GM12872 (cell line): ENCODE measurements at regions not wholly inside any gene's neighbourhood (a gene's known extent, or its start where the extent isn't known, plus 50 kb on each side); places are given as distances from the start of the nearest gene placed in this dataset.

Experiments
- TF ChIP-seq, protein P1 (sequence below): IDR thresholded peaks from 3 replicates; pipeline ENCODE4 v1.5.1; 2011; ENCODE audit warnings: low read depth, mild to moderate bottlenecking, low read length, moderate library complexity; ENCODE audit not compliant: insufficient read depth

DNA sequence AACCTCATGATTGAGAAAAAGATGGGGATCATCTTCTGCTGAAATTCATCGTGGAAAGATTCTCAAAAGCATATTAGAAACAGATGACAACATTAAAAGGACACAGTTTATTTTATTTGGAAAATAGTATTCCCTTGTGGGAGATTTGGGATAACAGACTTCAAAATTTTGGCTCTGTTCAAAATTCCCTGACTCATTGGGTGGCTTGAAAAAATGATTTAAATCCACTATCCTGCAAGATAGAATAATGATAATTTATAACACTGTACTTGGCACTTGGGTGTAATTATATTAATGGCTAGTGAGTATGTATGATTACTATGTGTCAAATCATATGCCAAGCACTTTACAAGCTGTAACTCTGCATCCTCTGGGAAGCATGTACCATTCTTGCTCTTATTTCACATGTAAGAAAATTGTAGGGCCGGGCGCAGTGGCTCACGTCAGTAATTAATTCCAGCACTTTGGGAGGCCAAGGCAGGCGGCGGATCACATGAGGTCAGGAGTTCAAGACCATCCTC is 128.8 kb downstream of the LMNTD1 start:
- TF ChIP-seq, protein P1, sequence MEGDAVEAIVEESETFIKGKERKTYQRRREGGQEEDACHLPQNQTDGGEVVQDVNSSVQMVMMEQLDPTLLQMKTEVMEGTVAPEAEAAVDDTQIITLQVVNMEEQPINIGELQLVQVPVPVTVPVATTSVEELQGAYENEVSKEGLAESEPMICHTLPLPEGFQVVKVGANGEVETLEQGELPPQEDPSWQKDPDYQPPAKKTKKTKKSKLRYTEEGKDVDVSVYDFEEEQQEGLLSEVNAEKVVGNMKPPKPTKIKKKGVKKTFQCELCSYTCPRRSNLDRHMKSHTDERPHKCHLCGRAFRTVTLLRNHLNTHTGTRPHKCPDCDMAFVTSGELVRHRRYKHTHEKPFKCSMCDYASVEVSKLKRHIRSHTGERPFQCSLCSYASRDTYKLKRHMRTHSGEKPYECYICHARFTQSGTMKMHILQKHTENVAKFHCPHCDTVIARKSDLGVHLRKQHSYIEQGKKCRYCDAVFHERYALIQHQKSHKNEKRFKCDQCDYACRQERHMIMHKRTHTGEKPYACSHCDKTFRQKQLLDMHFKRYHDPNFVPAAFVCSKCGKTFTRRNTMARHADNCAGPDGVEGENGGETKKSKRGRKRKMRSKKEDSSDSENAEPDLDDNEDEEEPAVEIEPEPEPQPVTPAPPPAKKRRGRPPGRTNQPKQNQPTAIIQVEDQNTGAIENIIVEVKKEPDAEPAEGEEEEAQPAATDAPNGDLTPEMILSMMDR = no peak

DNA sequence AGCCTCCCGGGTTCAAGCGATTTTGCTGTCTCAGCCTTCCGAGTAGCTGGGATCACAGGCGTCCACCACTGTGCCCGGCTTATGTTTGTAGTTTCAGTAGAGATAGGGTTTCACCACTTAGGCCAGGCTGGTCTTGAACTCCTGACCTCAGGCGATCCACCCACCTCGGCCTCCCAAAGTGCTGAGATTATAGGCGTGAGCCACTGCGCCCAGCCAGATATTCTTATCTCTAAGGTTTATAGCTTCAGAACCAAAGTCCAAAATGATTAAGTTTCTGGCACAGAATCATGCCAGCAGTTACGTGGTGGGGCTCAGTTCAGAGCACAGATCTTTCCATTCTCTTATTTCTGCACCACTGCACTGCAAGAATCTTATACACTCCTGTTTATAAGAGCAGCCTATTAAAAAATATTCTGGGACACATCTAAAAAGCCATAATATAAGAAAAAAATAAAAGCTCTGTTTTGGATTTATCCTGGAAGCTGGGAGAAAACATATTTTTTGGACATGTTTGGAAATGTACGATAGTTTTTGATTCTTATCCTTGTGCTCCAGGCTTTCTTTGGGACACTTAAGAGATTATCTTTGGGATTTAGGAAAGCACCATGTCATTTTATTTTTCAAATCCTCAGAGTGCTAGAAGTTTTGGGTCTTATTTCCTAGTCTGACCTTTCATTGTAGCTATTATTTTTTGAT is 129.6 kb downstream of the LMNTD1 start:
- TF ChIP-seq, protein P1 = no peak

DNA sequence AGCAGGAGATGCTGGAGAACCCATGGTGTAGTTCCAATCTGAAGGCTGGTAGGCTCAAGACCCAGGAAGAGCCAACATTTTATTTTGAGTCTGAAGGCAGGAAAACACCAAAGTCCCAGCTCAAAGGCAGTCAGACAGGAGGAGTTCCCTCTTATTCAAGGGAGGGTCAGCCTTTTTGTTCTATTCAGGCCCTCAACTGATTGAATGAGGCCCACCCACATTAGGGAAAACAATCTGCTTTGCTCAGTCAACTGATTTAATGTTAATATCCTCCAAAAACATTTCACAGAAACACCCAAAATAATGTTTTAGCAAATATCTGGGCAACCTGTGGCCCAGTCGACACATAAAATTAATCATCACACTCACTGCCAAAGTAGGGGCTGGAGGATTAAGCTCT is 130.8 kb downstream of the LMNTD1 start:
- TF ChIP-seq, protein P1 = no peak

DNA sequence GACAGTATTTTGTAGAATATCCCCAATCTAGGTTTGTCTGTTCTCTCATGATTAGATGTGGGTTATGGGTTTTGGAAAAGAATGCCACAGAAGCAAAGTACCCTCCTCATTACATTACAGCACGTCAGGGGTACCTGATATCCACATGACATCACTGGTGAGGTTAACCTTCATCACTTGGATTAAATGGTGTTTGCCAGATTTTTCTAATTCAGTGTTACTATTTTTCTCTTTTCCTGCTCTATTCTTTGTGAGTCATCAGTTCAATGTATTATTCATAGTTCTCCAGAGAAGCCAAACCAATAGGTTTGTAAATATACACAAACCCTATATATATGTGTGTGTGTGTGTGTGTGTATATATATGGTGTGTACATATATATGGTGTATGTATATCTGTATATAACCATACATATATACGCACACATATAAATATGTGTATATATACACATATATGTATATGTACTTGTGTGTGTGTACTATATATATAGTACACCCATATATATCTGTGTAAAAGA is 131.4 kb downstream of the LMNTD1 start:
- TF ChIP-seq, protein P1 = no peak

DNA sequence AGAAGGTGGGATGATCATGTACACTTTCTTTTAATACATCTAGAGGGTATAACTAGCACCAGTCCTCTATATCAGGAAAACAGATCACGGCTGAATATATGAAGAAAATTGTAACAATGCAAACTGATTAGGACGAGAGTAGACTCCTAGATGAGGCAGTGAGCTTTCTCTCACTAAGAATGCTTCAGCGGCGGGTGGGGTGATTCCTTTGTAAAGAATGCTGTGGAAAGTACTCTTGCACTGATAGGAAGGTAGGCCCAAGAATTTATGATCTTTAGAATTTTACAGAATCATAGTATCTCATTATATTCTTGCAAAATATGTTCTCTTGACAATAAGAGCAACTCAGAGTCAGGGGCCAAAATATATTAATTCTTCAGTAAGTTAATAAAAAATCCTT is 133.0 kb downstream of the LMNTD1 start:
- TF ChIP-seq, protein P1 = no peak

DNA sequence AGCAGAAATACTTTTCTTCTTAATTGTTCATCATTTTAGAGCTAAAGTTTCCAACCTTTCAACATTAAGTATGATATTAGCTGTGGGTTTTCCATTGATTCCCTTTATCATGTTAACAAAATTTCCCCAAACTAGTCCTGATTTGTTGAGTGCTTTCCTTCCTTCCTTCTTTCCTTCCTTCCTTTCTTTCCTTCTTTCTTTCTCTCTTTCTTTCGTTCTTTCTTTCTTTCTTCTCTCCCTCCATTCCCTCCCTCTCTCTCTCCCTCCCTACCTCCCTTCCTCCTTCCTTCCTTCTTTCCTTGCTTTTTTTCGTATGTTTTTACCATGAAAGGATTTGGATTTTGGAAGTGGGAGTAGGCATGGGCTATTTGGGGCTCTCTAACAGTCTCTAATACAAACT is 133.5 kb downstream of the LMNTD1 start:
- TF ChIP-seq, protein P1 = no peak

DNA sequence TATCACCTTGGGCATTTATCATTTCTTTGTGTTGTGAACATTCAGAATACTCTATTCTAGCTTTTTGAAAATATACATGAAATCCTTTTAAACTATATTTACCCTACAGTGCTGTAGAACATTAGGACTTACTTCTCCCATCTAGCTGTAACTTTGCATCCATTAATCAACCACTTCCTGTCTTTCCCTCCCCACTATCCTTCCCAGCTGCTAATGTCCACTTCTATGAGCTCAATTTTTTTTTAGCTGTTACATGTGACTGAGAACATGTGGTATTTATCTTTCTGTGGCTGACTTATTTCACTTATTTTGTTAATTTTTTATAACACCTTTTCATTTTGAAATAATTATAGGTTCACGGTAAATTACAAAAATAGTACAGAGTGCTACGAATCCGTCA is 136.0 kb downstream of the LMNTD1 start:
- TF ChIP-seq, protein P1 = no peak
